ENCODE measurements at regions not wholly inside any gene's neighbourhood (a gene's known extent, or its start where the extent isn't known, plus 50 kb on each side); places are given as distances from the start of the nearest gene placed in this dataset.

- Histone ChIP-seq H3K36me3 (ENCODE audit: control insufficient read depth, insufficient read depth, low read length) (no peaks in the 10 kb centered on the region), H3K9me3 (no peaks in the 10 kb centered on the region), H3K4me1 (no peaks in the 10 kb centered on the region), H3K27me3 (replicated peaks; ENCODE audit: control insufficient read depth, insufficient read depth, low read length) (no peaks in the 10 kb centered on the region), H3K4me3 (ENCODE audit: low read depth, low read length) (no peak overlapping the region)
- Mint-ChIP-seq H3K27ac (ENCODE audit: unreplicated experiment) (no peak overlapping the region), H3K4me1 (ENCODE audit: low read depth, unreplicated experiment) (no peaks in the 10 kb centered on the region), H3K4me3 (ENCODE audit: unreplicated experiment) (no peak overlapping the region), H3K27me3 (ENCODE audit: insufficient read depth, unreplicated experiment) (no peaks in the 10 kb centered on the region), H3K36me3 (ENCODE audit: insufficient read depth, unreplicated experiment) (no peaks in the 10 kb centered on the region), H3K9me3 (ENCODE audit: unreplicated experiment) (no peaks in the 10 kb centered on the region)
- ChIA-PET POLR2A (no interaction called here), CTCF (no interaction called here)
- no peak for TF ChIP-seq CTCF (IDR thresholded peaks at IDR 0.05; ENCODE audit: insufficient read depth in 1 of 2, low read depth in 1 of 2, low read length in 1 of 2, severe bottlenecking in 1 of 2, unreplicated experiment in 1 of 2)
- intact Hi-C loops (cut with micrococcal nuclease; ENCODE audit: unreplicated experiment) = no loop called here
- BruUV-seq (replicated peaks) = no TSS peak
- no peak for DNase-seq
These were observed 262.5 kb upstream of the SORCS1 start for GRCh38 chr10:107427016-107427415.

GRCh38 chr10:107425931-107426553, 261.5 kb upstream of the SORCS1 start:
- ChIA-PET CTCF (no interaction called here), POLR2A (no interaction called here)
- H3K4me1 ChIP-seq = no peaks in the 10 kb centered on the region
- H3K9me3 ChIP-seq = no peaks in the 10 kb centered on the region
- Mint-ChIP-seq H3K27me3 (ENCODE audit: insufficient read depth, unreplicated experiment) (no peaks in the 10 kb centered on the region), H3K4me1 (ENCODE audit: low read depth, unreplicated experiment) (no peaks in the 10 kb centered on the region), H3K9me3 (ENCODE audit: unreplicated experiment) (no peaks in the 10 kb centered on the region), H3K4me3 (ENCODE audit: unreplicated experiment) (no peak overlapping the region), H3K27ac (ENCODE audit: unreplicated experiment) (no peak overlapping the region), H3K36me3 (ENCODE audit: insufficient read depth, unreplicated experiment) (no peaks in the 10 kb centered on the region)
- no TSS peak for BruUV-seq (replicated peaks)
- no peak for DNase-seq
- intact Hi-C loops (cut with micrococcal nuclease; ENCODE audit: unreplicated experiment) = no loop called here
- H3K4me3 ChIP-seq (ENCODE audit: low read depth, low read length) = no peak overlapping the region
- no peaks in the 10 kb centered on the region for H3K27me3 ChIP-seq (replicated peaks; ENCODE audit: control insufficient read depth, insufficient read depth, low read length)
- no peaks in the 10 kb centered on the region for H3K36me3 ChIP-seq (ENCODE audit: control insufficient read depth, insufficient read depth, low read length)
- no peak for TF ChIP-seq CTCF (IDR thresholded peaks at IDR 0.05; ENCODE audit: insufficient read depth in 1 of 2, low read depth in 1 of 2, low read length in 1 of 2, severe bottlenecking in 1 of 2, unreplicated experiment in 1 of 2)

- DNase-seq = no peak
- Histone ChIP-seq H3K9me3 (no peaks in the 10 kb centered on the region), H3K27me3 (replicated peaks; ENCODE audit: control insufficient read depth, insufficient read depth, low read length) (no peaks in the 10 kb centered on the region), H3K4me3 (ENCODE audit: low read depth, low read length) (no peak overlapping the region), H3K36me3 (ENCODE audit: control insufficient read depth, insufficient read depth, low read length) (no peaks in the 10 kb centered on the region), H3K4me1 (no peaks in the 10 kb centered on the region)
- Mint-ChIP-seq H3K36me3 (ENCODE audit: insufficient read depth, unreplicated experiment) (no peaks in the 10 kb centered on the region), H3K4me3 (ENCODE audit: unreplicated experiment) (no peak overlapping the region), H3K27me3 (ENCODE audit: insufficient read depth, unreplicated experiment) (no peaks in the 10 kb centered on the region), H3K27ac (ENCODE audit: unreplicated experiment) (no peak overlapping the region), H3K9me3 (ENCODE audit: unreplicated experiment) (no peaks in the 10 kb centered on the region), H3K4me1 (ENCODE audit: low read depth, unreplicated experiment) (no peaks in the 10 kb centered on the region)
- no peak for TF ChIP-seq CTCF (IDR thresholded peaks at IDR 0.05; ENCODE audit: insufficient read depth in 1 of 2, low read depth in 1 of 2, low read length in 1 of 2, severe bottlenecking in 1 of 2, unreplicated experiment in 1 of 2)
- no TSS peak for BruUV-seq (replicated peaks)
- POLR2A ChIA-PET = no interaction called here
- intact Hi-C loops (cut with micrococcal nuclease; ENCODE audit: unreplicated experiment) = no loop called here
- CTCF ChIA-PET = no interaction called here
These were observed 260.1 kb upstream of the SORCS1 start for GRCh38 chr10:107424628-107425027.
